ENCODE measurements at regions not wholly inside any gene's neighbourhood (a gene's known extent, or its start where the extent isn't known, plus 50 kb on each side); places are given as distances from the start of the nearest gene placed in this dataset.

DNA sequence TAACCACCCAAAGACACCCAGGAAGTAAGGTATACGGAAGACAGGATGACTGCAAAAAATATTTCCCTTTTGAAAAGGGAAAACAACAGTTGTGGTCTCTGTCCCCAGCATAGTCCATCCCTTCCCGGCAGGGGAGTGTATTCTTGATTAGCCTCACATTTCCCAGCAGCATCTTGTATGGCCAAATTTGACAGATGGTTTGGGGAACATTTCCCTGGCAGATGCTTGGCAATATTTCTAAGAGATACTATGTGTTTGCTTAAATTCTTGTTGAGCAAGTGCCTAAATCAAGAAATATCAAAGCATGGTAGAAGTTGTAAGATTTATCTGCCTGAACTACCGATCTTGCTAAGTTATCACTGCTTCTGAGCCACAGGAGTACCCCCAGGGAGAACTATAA is 56.9 kb upstream of the TPK1 start:
- TF ChIP-seq, protein P1, sequence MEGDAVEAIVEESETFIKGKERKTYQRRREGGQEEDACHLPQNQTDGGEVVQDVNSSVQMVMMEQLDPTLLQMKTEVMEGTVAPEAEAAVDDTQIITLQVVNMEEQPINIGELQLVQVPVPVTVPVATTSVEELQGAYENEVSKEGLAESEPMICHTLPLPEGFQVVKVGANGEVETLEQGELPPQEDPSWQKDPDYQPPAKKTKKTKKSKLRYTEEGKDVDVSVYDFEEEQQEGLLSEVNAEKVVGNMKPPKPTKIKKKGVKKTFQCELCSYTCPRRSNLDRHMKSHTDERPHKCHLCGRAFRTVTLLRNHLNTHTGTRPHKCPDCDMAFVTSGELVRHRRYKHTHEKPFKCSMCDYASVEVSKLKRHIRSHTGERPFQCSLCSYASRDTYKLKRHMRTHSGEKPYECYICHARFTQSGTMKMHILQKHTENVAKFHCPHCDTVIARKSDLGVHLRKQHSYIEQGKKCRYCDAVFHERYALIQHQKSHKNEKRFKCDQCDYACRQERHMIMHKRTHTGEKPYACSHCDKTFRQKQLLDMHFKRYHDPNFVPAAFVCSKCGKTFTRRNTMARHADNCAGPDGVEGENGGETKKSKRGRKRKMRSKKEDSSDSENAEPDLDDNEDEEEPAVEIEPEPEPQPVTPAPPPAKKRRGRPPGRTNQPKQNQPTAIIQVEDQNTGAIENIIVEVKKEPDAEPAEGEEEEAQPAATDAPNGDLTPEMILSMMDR (conservative IDR thresholded peaks at IDR 0.05 in 1 of 2, IDR thresholded peaks at IDR 0.05 in 1 of 2; ENCODE audit: extremely low read depth in 1 of 2, insufficient read depth in 1 of 2, low read depth in 1 of 2, low read length in 2 of 2), result no peak
- TF ChIP-seq EZH2 (IDR thresholded peaks at IDR 0.05; ENCODE audit: borderline replicate concordance, low read length), result no peak
